ENCODE measurements at regions not wholly inside any gene's neighbourhood (a gene's known extent, or its start where the extent isn't known, plus 50 kb on each side); places are given as distances from the start of the nearest gene placed in this dataset.

DNA sequence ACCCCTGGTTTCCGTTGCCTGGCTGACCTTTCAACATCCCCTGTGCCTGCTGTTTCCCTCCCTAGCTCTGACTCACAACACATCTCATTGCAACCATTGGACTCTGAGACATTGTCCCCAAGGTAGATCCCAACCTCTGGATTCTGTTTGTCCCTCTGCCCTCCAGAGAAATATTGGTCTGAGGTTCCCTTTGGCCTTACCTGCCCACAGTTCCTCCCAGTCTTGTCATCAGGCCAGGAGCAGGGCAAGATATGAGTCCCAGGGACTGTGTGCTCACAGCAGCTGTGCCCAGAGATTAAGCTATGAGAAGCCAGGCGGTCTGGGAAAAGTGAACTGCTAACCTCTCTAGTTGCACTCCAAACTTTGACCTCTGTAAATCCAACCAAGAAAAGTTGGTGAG, 168.2 kb upstream of the NR2F2 start:
- BruUV-seq (replicated peaks), result no TSS peak
- H3K9ac ChIP-seq (ENCODE audit: insufficient read depth, low read depth, low read length), result 0 out of 2 replicates have a peak overlapping the region, but pooled peaks have one; percentile 31
- H3K27me3 ChIP-seq (ENCODE audit: control insufficient read depth in 1 of 2, insufficient read depth in 2 of 2, low read length in 2 of 2), result no peaks in the 10 kb centered on the region; a peak in 1 of 5 replicates
- ChIA-PET CTCF (ENCODE audit: low intra/inter-chr PET ratio, low total read pairs) (no interaction called here), POLR2A (interaction anchor here (1.4 to 1.7 kb wide), 2 partner anchors 9 to 21 kb away, joined by 3 to 4 read pairs; no protein-coding TSS in a partner anchor)
- intact Hi-C loops (cut with micrococcal nuclease; ENCODE audit: unreplicated experiment) (no loop called here), in situ Hi-C loops (cut with HindIII; ENCODE audit: extremely low pct_ligation_motif_present, low pct_unique_long_range_greater_than_20kb) (no loop called here)
- H3K4me2 ChIP-seq (ENCODE audit: low read depth, low read length), result peak overlapping the region; percentile 61
- no peaks in the 10 kb centered on the region for H3K9me3 ChIP-seq (ENCODE audit: low read length)
- H3K79me2 ChIP-seq (ENCODE audit: insufficient read depth, low read length), result no peaks in the 10 kb centered on the region
- H3K4me1 ChIP-seq (ENCODE audit: insufficient read depth, low read length), result peaks cover 34% of the 10 kb centered on the region
- peak overlapping the region; percentile 84 for H2AFZ ChIP-seq (ENCODE audit: low read length)
- 28% methylated on average over 2 of the region's 2 CpGs for WGBS (ENCODE audit: low lambda C conversion rate)
- H3K27ac ChIP-seq (ENCODE audit: extremely low read length, insufficient read depth, low read length), result peak overlapping the region; percentile 45
- H3K36me3 ChIP-seq (replicated peaks in 1 of 2; ENCODE audit: control insufficient read depth in 1 of 2, insufficient read depth in 2 of 2, low read length in 2 of 2), result no peaks in the 10 kb centered on the region
- H4K20me1 ChIP-seq (ENCODE audit: insufficient read depth, low read length), result no peaks in the 10 kb centered on the region
- peak; percentile 28 for DNase-seq (ENCODE audit: low spot score)
- peak; percentile 93 for ATAC-seq
- FAIRE-seq, result peak; percentile 32
- peak overlapping the region in 2 of 3 experiments; percentile 23 to 26; a peak in 2 of 6 replicates for H3K4me3 ChIP-seq (replicated peaks in 1 of 3; ENCODE audit: insufficient read depth in 1 of 3, low read depth in 2 of 3, low read length in 3 of 3)
- TF ChIP-seq FOSL2 (CRISPR knock-in tag; IDR thresholded peaks at IDR 0.05), result peak; percentile 63; the same call in 1 of the 2 replicates
- 0 out of 2 replicates have a peak, but pooled peaks have one; percentile 30 for TF ChIP-seq ZNF501 (CRISPR knock-in tag; IDR thresholded peaks at IDR 0.05)
- peak; percentile 26; the same call in 1 of the 2 replicates for TF ChIP-seq HNF4G (IDR thresholded peaks at IDR 0.05; ENCODE audit: borderline replicate concordance, low read depth, low read length)
- TF ChIP-seq HNF4G (CRISPR knock-in tag; IDR thresholded peaks at IDR 0.05; ENCODE audit: borderline replicate concordance, low read depth), result no peak
- no peak for TF ChIP-seq ZNF251 (CRISPR knock-in tag; IDR thresholded peaks at IDR 0.05)
- no peak for TF ChIP-seq HMGA1 (CRISPR knock-in tag; conservative IDR thresholded peaks at IDR 0.05)
- no peak; a peak in 1 of 4 replicates for TF ChIP-seq NR2F1 (CRISPR knock-in tag; IDR thresholded peaks at IDR 0.05)
- peak; percentile 76 for TF ChIP-seq HNF4A (CRISPR knock-in tag; IDR thresholded peaks at IDR 0.05)
- TF ChIP-seq RELA (CRISPR knock-in tag; IDR thresholded peaks at IDR 0.05), result no peak
- TF ChIP-seq, protein P1, sequence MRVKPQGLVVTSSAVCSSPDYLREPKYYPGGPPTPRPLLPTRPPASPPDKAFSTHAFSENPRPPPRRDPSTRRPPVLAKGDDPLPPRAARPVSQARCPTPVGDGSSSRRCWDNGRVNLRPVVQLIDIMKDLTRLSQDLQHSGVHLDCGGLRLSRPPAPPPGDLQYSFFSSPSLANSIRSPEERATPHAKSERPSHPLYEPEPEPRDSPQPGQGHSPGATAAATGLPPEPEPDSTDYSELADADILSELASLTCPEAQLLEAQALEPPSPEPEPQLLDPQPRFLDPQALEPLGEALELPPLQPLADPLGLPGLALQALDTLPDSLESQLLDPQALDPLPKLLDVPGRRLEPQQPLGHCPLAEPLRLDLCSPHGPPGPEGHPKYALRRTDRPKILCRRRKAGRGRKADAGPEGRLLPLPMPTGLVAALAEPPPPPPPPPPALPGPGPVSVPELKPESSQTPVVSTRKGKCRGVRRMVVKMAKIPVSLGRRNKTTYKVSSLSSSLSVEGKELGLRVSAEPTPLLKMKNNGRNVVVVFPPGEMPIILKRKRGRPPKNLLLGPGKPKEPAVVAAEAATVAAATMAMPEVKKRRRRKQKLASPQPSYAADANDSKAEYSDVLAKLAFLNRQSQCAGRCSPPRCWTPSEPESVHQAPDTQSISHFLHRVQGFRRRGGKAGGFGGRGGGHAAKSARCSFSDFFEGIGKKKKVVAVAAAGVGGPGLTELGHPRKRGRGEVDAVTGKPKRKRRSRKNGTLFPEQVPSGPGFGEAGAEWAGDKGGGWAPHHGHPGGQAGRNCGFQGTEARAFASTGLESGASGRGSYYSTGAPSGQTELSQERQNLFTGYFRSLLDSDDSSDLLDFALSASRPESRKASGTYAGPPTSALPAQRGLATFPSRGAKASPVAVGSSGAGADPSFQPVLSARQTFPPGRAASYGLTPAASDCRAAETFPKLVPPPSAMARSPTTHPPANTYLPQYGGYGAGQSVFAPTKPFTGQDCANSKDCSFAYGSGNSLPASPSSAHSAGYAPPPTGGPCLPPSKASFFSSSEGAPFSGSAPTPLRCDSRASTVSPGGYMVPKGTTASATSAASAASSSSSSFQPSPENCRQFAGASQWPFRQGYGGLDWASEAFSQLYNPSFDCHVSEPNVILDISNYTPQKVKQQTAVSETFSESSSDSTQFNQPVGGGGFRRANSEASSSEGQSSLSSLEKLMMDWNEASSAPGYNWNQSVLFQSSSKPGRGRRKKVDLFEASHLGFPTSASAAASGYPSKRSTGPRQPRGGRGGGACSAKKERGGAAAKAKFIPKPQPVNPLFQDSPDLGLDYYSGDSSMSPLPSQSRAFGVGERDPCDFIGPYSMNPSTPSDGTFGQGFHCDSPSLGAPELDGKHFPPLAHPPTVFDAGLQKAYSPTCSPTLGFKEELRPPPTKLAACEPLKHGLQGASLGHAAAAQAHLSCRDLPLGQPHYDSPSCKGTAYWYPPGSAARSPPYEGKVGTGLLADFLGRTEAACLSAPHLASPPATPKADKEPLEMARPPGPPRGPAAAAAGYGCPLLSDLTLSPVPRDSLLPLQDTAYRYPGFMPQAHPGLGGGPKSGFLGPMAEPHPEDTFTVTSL (CRISPR knock-in tag; IDR thresholded peaks at IDR 0.05; ENCODE audit: borderline replicate concordance), result peak; percentile 25; the same call in 1 of the 2 replicates
- peak; percentile 14; the same call in 1 of the 2 replicates for TF ChIP-seq ETV5 (CRISPR knock-in tag; IDR thresholded peaks at IDR 0.05; ENCODE audit: borderline replicate concordance)
- no peak for TF ChIP-seq SATB2 (CRISPR knock-in tag; IDR thresholded peaks at IDR 0.05)
- TF ChIP-seq MAZ (IDR thresholded peaks at IDR 0.05; ENCODE audit: borderline replicate concordance, low read depth, low read length), result no peak
- no peak for TF ChIP-seq MAZ (CRISPR knock-in tag; IDR thresholded peaks at IDR 0.05; ENCODE audit: low read depth)
- TF ChIP-seq YEATS4 (CRISPR knock-in tag; IDR thresholded peaks at IDR 0.05; ENCODE audit: borderline replicate concordance), result no peak
- peak; percentile 59 for TF ChIP-seq MED1 (CRISPR knock-in tag; IDR thresholded peaks at IDR 0.05)
- peak; percentile 88; the same call in 1 of the 2 replicates for TF ChIP-seq HOMEZ (CRISPR knock-in tag; IDR thresholded peaks at IDR 0.05; ENCODE audit: low read depth)
- peak; percentile 6; the same call in 1 of the 2 replicates for TF ChIP-seq CEBPB (IDR thresholded peaks at IDR 0.05; ENCODE audit: borderline replicate concordance, low read depth, low read length)
- 0 out of 2 replicates have a peak, but pooled peaks have one; percentile 17 for TF ChIP-seq FOXA3 (CRISPR knock-in tag; IDR thresholded peaks at IDR 0.05)
- no peak for TF ChIP-seq MED13 (CRISPR knock-in tag; IDR thresholded peaks at IDR 0.05)
